Liver (tissue), 3 donors: ENCODE measurements at regions not wholly inside any gene's neighbourhood (a gene's known extent, or its start where the extent isn't known, plus 50 kb on each side); places are given as distances from the start of the nearest gene placed in this dataset.

Source experiments
- CTCF ChIP-seq: fragments of 150-350 bp; IDR thresholded peaks from 2 replicates; pipeline ENCODE4 v1.5.1; 2017; ENCODE audit warnings: improper control_type of control experiment, low read depth, low read length; ENCODE audit not compliant: missing input control
- EGR1 ChIP-seq, 2 donors: IDR thresholded peaks; 2 replicates each; pipeline ENCODE4 v1.6.1; 2016 to 2018; ENCODE audit warnings: antibody characterized with exemption in 2 of 2, low read depth in 2 of 2
- FOXA1 ChIP-seq: IDR thresholded peaks from 2 replicates; pipeline ENCODE4 v1.6.1; 2016; ENCODE audit warnings: antibody characterized with exemption
- GABPA ChIP-seq, 2 donors: IDR thresholded peaks in 1 of 2; conservative IDR thresholded peaks in 1 of 2; 2 replicates each; pipeline ENCODE4 v1.6.1; 2016; ENCODE audit warnings: antibody characterized with exemption in 2 of 2, mild to moderate bottlenecking in 1 of 2, moderate library complexity in 1 of 2
- MAX ChIP-seq: IDR thresholded peaks from 2 replicates; pipeline ENCODE4 v1.6.1; 2016; ENCODE audit warnings: antibody characterized with exemption
- RAD21 ChIP-seq, 2 donors: IDR thresholded peaks; 2 replicates each; pipeline ENCODE4 v1.6.1; 2016; ENCODE audit warnings: antibody characterized with exemption in 2 of 2, mild to moderate bottlenecking in 2 of 2
- TAF1 ChIP-seq: conservative IDR thresholded peaks from 2 replicates; pipeline ENCODE4 v1.6.1; 2016; ENCODE audit warnings: antibody characterized with exemption, mild to moderate bottlenecking
- YY1 ChIP-seq: IDR thresholded peaks from 2 replicates; pipeline ENCODE4 v1.6.1; 2016; ENCODE audit warnings: antibody characterized with exemption, mild to moderate bottlenecking
- donor health status: healthy.
- donor health status: healthy.

GRCh38 chr3:117995842-117996437 lies 1038.7 kb downstream of the IGSF11 start:
- no peak for TF ChIP-seq CTCF
- TF ChIP-seq EGR1 (IDR thresholded peaks at IDR 0.05; ENCODE audit: low read depth in 2 of 2), result no peak
- no peak for TF ChIP-seq TAF1
- TF ChIP-seq FOXA1, result no peak
- no peak for TF ChIP-seq MAX
- no peak for TF ChIP-seq YY1
- TF ChIP-seq RAD21 (IDR thresholded peaks at IDR 0.05), result no peak
- TF ChIP-seq GABPA (IDR thresholded peaks at IDR 0.05 in 1 of 2, conservative IDR thresholded peaks at IDR 0.05 in 1 of 2), result no peak
